ENCODE measurements at regions not wholly inside any gene's neighbourhood (a gene's known extent, or its start where the extent isn't known, plus 50 kb on each side); places are given as distances from the start of the nearest gene placed in this dataset.

DNA sequence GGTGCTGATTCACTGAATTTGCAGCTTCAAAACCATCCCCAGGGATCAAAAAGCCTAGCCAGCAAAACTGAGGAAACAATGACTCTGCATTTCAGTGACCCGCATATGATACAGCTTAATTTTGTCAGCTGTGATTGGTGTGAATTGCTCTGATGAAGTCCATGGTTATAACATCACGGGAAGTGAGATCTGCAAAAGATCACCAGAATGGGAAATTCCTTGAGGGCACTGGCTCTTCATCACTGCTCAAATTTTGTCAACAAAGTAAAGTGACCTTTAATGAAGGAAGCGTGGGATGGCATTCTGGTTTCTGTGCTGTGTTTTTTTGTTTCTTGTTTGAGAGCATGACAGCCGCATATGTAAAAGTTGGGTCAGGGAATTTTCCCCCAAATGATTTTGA, 745.9 kb downstream of the GATA3 start:
- TF ChIP-seq CTCF (optimal IDR thresholded peaks at IDR 0.05 in 1 of 3, IDR thresholded peaks at IDR 0.05 in 1 of 3, conservative IDR thresholded peaks at IDR 0.05 in 1 of 3; ENCODE audit: extremely low read depth in 1 of 3, insufficient read depth in 2 of 3, low read length in 3 of 3) (no peak), EZH2 (IDR thresholded peaks at IDR 0.05; ENCODE audit: low read length) (no peak)
